GM10266 (cell line): ENCODE measurements at regions not wholly inside any gene's neighbourhood (a gene's known extent, or its start where the extent isn't known, plus 50 kb on each side); places are given as distances from the start of the nearest gene placed in this dataset.

Source experiments
- DNase-seq: peaks from one replicate; pipeline ENCODE4 v3.0.0; 2012; ENCODE audit errors: extremely low spot score
- TF ChIP-seq, protein P1 (sequence below): IDR thresholded peaks from 2 replicates; pipeline ENCODE4 v1.5.1; 2012; ENCODE audit warnings: mild to moderate bottlenecking, low read depth; ENCODE audit not compliant: control insufficient read depth, insufficient read depth; ENCODE audit errors: missing control alignments

DNA sequence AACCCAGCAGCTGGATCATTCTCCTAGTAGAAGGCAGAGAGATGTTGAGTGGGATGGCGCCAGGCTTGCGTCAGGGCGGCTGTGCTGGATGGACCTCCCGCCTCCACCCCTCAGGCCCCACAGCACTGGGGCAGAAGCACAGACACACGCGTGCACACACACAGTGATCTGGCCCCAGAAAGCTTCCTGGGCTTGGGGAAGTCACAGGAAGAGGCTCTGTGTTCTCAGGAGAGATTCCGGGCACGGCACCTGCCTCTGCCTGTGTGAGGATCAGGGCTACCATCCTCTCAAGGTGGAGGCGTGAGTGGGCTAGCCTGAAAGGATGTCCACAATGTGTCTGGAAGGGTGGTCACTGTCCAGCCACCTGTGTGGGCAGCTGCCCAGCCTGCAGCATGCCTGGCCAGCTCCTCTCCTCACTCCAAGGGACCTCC, 229.8 kb upstream of the HS6ST1 start:
- DNase-seq: no peak
- TF ChIP-seq, protein P1, sequence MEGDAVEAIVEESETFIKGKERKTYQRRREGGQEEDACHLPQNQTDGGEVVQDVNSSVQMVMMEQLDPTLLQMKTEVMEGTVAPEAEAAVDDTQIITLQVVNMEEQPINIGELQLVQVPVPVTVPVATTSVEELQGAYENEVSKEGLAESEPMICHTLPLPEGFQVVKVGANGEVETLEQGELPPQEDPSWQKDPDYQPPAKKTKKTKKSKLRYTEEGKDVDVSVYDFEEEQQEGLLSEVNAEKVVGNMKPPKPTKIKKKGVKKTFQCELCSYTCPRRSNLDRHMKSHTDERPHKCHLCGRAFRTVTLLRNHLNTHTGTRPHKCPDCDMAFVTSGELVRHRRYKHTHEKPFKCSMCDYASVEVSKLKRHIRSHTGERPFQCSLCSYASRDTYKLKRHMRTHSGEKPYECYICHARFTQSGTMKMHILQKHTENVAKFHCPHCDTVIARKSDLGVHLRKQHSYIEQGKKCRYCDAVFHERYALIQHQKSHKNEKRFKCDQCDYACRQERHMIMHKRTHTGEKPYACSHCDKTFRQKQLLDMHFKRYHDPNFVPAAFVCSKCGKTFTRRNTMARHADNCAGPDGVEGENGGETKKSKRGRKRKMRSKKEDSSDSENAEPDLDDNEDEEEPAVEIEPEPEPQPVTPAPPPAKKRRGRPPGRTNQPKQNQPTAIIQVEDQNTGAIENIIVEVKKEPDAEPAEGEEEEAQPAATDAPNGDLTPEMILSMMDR: no peak

DNA sequence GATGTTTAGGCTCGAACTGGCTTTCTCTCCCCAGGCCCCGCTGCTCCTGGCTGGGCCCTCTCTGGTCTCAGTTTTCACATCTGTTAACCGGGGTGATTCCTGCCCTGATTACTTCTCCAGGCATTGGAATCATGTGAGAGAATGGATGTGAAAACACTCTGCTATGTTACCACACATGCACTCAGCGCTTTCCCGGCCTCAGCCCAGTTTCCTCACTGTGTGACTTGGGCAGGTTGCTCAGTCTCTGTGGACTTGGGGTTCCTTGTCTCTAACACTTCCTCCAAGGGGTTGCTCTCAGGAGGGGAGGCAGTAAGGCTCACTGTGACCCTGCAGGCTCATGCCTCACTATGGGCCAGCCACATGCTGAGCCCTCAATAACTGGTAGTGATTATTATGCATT, 230.4 kb upstream of the HS6ST1 start:
- TF ChIP-seq, protein P1: no peak
- no peak for DNase-seq

DNA sequence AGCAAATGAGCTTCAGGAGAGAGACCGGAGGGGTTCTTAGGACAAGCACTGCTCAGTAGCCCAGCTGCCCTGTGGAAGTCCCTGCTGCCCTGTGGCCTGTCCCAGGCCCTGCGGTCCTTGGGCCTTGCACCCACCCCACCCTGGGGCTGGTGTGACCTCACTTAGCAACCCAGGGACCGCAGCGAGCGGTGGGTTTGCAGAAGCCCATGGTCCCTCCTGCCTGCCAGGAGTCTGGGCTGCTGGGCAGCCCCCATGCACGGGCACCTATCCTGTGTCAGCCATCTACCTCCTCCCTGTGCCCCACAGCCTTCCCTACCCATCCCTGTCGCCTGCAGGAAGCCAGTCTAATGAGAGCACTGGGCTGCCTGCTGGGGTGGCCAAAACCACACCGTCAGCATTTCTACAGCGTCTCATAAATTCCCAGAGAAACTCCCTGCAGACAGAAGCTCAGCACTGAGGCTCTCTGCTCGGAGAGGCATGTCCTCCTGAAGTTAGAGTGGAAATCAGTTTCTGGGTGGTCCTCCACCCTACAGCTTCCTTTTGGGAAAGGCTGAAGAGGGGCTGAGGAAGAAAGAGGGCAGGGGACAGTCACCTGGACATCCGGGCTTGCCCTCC, 231.1 kb upstream of the HS6ST1 start:
- TF ChIP-seq, protein P1: no peak
- DNase-seq: no peak

DNA sequence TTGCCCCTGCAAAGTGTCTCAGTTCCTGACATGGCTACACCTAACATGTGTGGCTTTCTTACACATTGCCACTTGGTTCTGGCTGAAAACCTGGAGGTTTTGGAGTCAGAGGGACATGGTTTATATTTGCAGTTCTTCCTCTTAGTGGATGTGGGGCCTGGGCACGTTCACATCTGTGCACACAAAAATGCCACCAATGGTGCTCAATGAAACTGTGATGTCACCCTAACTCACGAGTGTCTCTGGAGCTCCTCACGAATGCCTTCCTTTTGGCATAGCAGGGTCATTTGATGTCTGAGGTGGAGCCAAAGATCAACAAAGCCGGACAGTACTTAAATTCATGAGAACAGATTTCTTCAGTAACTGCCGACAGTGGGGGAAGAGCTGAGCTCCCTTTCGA, 231.7 kb upstream of the HS6ST1 start:
- TF ChIP-seq, protein P1: no peak
- no peak for DNase-seq

DNA sequence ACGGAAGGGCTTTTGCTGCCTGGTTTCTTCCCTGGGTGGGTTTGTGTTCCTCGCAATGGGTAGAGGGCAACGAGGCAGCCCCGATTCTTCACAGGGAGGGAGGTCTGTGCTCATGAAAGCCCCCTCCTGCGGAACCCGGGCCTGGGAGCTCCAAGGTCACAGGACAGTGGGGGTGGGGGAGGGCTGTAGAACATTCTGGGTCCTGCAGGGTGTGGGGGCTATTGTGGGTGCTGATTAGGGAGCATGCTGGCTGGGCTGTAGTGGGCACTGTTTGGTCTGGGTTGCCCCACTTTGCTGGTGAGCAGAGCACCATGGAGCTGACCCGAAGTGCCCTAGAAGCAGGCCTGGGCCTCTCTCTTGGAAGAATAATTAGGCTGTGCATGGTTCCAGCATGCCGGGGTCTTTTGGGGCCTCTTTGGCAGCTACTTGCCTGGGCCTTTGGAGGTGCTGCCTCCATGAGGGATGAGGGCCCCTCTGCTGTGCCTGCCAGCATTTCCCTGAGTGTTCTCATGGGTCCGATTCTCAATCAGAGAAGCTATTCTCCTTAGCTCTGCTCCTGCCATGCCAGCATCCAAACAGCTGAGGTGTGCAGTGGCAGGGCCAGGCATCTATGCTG, 232.2 kb upstream of the HS6ST1 start:
- TF ChIP-seq, protein P1: no peak
- no peak for DNase-seq

DNA sequence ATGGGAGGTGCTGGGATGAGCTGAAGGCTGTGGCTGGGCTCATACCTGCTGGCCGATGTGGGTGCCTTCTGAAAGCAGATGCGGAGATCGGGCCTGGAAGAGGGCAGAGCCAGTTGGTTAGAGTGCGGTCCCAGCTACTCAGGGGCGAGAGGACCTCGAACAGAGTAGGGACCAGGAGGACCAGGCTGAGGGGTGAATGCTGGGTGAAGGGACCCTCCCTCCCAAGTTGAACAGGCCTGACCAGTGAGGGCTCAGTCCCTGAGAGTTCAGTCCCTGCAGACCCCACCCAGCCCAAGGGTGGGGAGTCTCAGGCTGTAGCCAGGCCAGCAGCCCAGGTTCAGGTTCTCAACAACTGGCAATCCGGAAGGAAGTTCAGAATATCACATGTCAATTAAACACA, 232.8 kb upstream of the HS6ST1 start:
- TF ChIP-seq, protein P1: no peak
- no peak for DNase-seq

DNA sequence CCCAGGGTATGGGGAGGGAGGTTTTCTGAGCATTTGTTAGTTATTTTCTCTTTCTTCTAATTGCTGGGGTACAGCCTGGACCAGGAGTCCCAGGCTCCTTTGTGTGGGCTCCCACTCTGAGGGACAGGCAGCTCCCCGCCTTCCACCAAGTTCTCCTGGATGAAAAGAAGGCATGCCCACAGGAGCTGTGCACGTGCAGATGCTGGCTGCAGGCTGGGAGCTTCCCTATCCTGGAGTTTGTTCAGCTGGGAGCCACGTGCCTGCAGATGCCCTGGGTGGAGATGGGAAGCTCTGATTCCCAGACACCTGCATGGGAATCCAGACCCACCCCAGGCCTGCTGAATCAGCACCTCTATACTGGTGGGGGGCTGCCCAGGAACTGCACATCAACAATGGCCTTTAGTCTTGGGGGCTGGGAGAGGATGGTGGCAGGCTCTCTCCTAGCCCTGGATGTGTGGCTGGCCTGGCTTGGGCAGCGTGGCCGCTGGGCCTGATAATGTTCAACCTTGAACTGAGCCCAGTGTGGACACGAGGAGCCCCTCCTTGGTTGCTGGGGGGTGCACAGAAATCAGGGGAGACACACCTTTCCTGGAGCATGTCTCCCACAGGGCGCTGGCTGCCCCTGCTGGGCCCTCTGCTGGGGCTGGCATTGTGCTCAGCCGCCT, 233.6 kb upstream of the HS6ST1 start:
- TF ChIP-seq, protein P1: no peak
- DNase-seq: no peak
